NB4 (cell line): ENCODE measurements at regions not wholly inside any gene's neighbourhood (a gene's known extent, or its start where the extent isn't known, plus 50 kb on each side); places are given as distances from the start of the nearest gene placed in this dataset.
A peak's percentile ranks its signal among the peaks of the same experiment; 100 is the strongest.

Experiments
- DNase-seq: peaks from one replicate; pipeline ENCODE4 v3.0.0; 2010; ENCODE audit warnings: low read depth
- H3K4me3 ChIP-seq: one replicate; pipeline ENCODE4 v1.5.1; 2011; ENCODE audit warnings: mild to moderate bottlenecking, low read depth, low read length, moderate library complexity
- CTCF ChIP-seq: IDR thresholded peaks from one replicate; pipeline ENCODE4 v1.5.1; 2012; ENCODE audit warnings: low read depth, low read length
- MAX ChIP-seq: IDR thresholded peaks from 2 replicates; pipeline ENCODE4 v1.6.1; 2011; ENCODE audit warnings: low read depth, low read length
- MYC ChIP-seq: IDR thresholded peaks from 2 replicates; pipeline ENCODE4 v1.6.1; 2011; ENCODE audit warnings: low read depth, low read length
- POLR2A ChIP-seq: IDR thresholded peaks from 2 replicates; pipeline ENCODE4 v1.6.1; 2011; ENCODE audit warnings: mild to moderate bottlenecking; ENCODE audit not compliant: insufficient read length; ENCODE audit errors: extremely low read depth

GRCh38 chr7:156005202-156005691 lies 193.0 kb upstream of the SHH start:
- no peak for DNase-seq
- TF ChIP-seq MAX (no peak), MYC (no peak), CTCF (no peak), POLR2A (no peak)
- no peak overlapping the region for H3K4me3 ChIP-seq

- H3K4me3 ChIP-seq, result no peak overlapping the region
- no peak for TF ChIP-seq MAX
- no peak for TF ChIP-seq MYC
- TF ChIP-seq POLR2A, result no peak
- no peak for TF ChIP-seq CTCF
- DNase-seq, result no peak
Observed at GRCh38 chr7:156004265-156005201, 192.3 kb upstream of the SHH start.

- H3K4me3 ChIP-seq, result no peak overlapping the region
- DNase-seq, result no peak
Observed at GRCh38 chr7:156003220-156004162, 191.2 kb upstream of the SHH start.

GRCh38 chr7:156002362-156003066 lies 190.3 kb upstream of the SHH start:
- no peak overlapping the region for H3K4me3 ChIP-seq
- DNase-seq, result peak; percentile 20
- no peak for TF ChIP-seq MYC
- no peak for TF ChIP-seq POLR2A
- TF ChIP-seq MAX, result no peak
- TF ChIP-seq CTCF, result no peak

More at GRCh38 chr7:156003220-156004162, 191.2 kb upstream of the SHH start:
- TF ChIP-seq POLR2A (no peak), CTCF (no peak), MYC (no peak), MAX (no peak)

- no peak for DNase-seq
- no peak overlapping the region for H3K4me3 ChIP-seq
- TF ChIP-seq MYC (no peak), MAX (no peak), POLR2A (no peak), CTCF (no peak)
Observed at GRCh38 chr7:156001496-156002260, 189.4 kb upstream of the SHH start.
